Upper lobe of left lung (tissue), 6 donors: ENCODE measurements at regions not wholly inside any gene's neighbourhood (a gene's known extent, or its start where the extent isn't known, plus 50 kb on each side); places are given as distances from the start of the nearest gene placed in this dataset.

Source experiments
- ATAC-seq, 2 donors: fragments of 200-7000 bp; cut with Tn5 transposase; one replicate each; pipeline ENCODE4 v1.9.1; 2022; ENCODE audit warnings: mild to moderate bottlenecking in 2 of 2, moderate library complexity in 2 of 2; ENCODE audit not compliant: low FRiP score in 2 of 2
- DNase-seq, 2 donors: peaks; one replicate each; pipeline ENCODE4 v3.0.0-alpha.2; 2019 to 2020
- H3K27ac ChIP-seq, 4 donors: fragments of 200-600 bp; sonication (generic); one replicate each; pipeline ENCODE4 v1.5.1; 2016 to 2019
- H3K27me3 ChIP-seq, 4 donors: fragments of 200-600 bp; sonication (generic); one replicate each; pipeline ENCODE4 v1.5.1; 2017 to 2019
- H3K36me3 ChIP-seq, 4 donors: fragments of 200-600 bp; sonication (generic); one replicate each; pipeline ENCODE4 v1.5.1; 2016 to 2019
- H3K4me1 ChIP-seq, 4 donors: fragments of 200-600 bp; sonication (generic); one replicate each; pipeline ENCODE4 v1.5.1; 2018 to 2019
- H3K4me3 ChIP-seq, 4 donors: fragments of 200-600 bp; sonication (generic); one replicate each; pipeline ENCODE4 v1.5.1; 2017 to 2019; ENCODE audit warnings: mild to moderate bottlenecking in 2 of 4, moderate library complexity in 1 of 4
- H3K9me3 ChIP-seq, 4 donors: fragments of 200-600 bp; sonication (generic); one replicate each; pipeline ENCODE4 v1.5.1; 2018 to 2019
- CTCF ChIP-seq, 6 experiments: fragments of 450-650 bp in 4 of 6; fragments of 200-600 bp in 2 of 6; sonication (generic) in 2 of 6; IDR thresholded peaks; one replicate each; pipeline ENCODE4 v1.5.1; 2016 to 2019; ENCODE audit warnings: antibody characterized with exemption in 6 of 6
- EP300 ChIP-seq, 4 donors: sonication (generic); formaldehyde crosslinking; IDR thresholded peaks; one replicate each; pipeline ENCODE4 v1.5.1; 2017; ENCODE audit warnings: antibody characterized with exemption in 4 of 4, control low read depth in 2 of 4
- POLR2A ChIP-seq, 4 donors: fragments of 450-650 bp; IDR thresholded peaks; one replicate each; pipeline ENCODE4 v1.5.1; 2016 to 2017; ENCODE audit warnings: antibody characterized with exemption in 4 of 4, mild to moderate bottlenecking in 2 of 4
- POLR2AphosphoS5 ChIP-seq, 2 donors: sonication (generic); formaldehyde crosslinking; IDR thresholded peaks; one replicate each; pipeline ENCODE4 v1.5.1; 2017; ENCODE audit warnings: antibody characterized with exemption in 2 of 2
- WGBS, 2 donors: methylation state at CpG; one replicate each; pipeline ENCODE4 v1.1.5; 2017 to 2018; 5-methylcytosine and 5-hydroxymethylcytosine counted together
- donor health status: DM: no; HTN: no; CAD: no; lungs with moderate emphysema.
- donor health status: DM: no; HTN: yes; CAD: no; lungs with severe emphysema.

- WGBS, 2 donors: 86 to 91% methylated on average over 2 of the region's 2 CpGs
- Histone ChIP-seq H3K4me1 (peaks cover 0 to 6% (median 2%) of the 10 kb centered on the region in 4 donors), H3K4me3 (no peak overlapping the region), H3K27me3 (peaks cover 0 to 22% (median 6%) of the 10 kb centered on the region in 4 donors), H3K36me3 (no peaks in the 10 kb centered on the region), H3K27ac (no peak overlapping the region), H3K9me3 (no peaks in the 10 kb centered on the region)
- DNase-seq (no peak), ATAC-seq (no peak)
- TF ChIP-seq CTCF (IDR thresholded peaks at IDR 0.05) (no peak), POLR2AphosphoS5 (IDR thresholded peaks at IDR 0.05) (no peak), EP300 (IDR thresholded peaks at IDR 0.05) (no peak), POLR2A (IDR thresholded peaks at IDR 0.05) (no peak)
Observed at GRCh38 chr5:73375949-73376348, 72.6 kb downstream of the FOXD1 start.

- WGBS, 2 donors: 81 to 92% methylated on average over 2 of the region's 2 CpGs
Observed at GRCh38 chr5:73375191-73375545, 73.4 kb downstream of the FOXD1 start.

DNA sequence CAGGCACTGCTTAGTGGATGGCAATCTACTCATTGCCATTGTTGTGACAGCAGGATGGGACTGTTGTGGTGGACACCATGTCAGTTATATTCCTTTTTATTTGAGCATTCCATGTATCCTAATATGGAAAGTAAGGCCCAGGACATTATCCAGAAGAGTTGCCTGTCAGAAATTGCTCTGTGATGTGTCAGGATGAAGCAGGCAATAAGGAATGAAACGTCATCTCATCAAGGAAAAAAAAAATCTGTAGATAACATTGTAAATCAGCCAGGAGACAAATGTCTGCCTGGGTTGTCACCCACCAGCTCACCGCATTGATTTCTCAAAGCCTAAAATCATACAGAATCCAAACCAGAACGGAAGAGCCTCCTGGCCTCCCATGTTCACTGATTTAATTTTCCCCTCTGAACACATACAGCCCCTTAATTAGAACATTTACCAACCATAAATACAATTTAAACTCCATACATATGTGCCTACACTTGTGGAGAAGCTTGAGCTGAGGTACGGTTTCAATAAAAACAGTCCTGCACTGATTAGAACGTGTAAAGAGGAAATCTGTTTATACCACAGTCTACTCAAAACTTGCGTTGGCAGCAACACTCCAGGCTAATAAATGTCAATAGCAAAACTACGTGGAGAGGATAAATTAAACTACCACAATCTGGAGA, 73.9 kb downstream of the FOXD1 start:
- Histone ChIP-seq H3K27ac (no peak overlapping the region), H3K27me3 (peaks cover 0 to 9% (median 0%) of the 10 kb centered on the region in 4 donors), H3K4me3 (no peak overlapping the region), H3K36me3 (no peaks in the 10 kb centered on the region), H3K4me1 (no peaks in the 10 kb centered on the region), H3K9me3 (no peaks in the 10 kb centered on the region)
- WGBS, 2 donors: 60 to 66% methylated on average over 7 of the region's 7 CpGs
- ATAC-seq: no peak
- TF ChIP-seq CTCF (IDR thresholded peaks at IDR 0.05) (no peak), POLR2A (IDR thresholded peaks at IDR 0.05) (no peak), EP300 (IDR thresholded peaks at IDR 0.05) (no peak), POLR2AphosphoS5 (IDR thresholded peaks at IDR 0.05) (no peak)
- DNase-seq: no peak

More at GRCh38 chr5:73375191-73375545, 73.4 kb downstream of the FOXD1 start:
- no peak for ATAC-seq
- H3K27me3 ChIP-seq: peaks cover 0 to 14% (median 2%) of the 10 kb centered on the region in 4 donors
- H3K27ac ChIP-seq: no peak overlapping the region
- no peak overlapping the region for H3K4me3 ChIP-seq
- no peak for DNase-seq
- H3K4me1 ChIP-seq: peaks cover 0 to 4% (median under 1%) of the 10 kb centered on the region in 4 donors
- no peaks in the 10 kb centered on the region for H3K9me3 ChIP-seq
- TF ChIP-seq EP300 (IDR thresholded peaks at IDR 0.05) (no peak), POLR2A (IDR thresholded peaks at IDR 0.05) (no peak), CTCF (IDR thresholded peaks at IDR 0.05) (no peak), POLR2AphosphoS5 (IDR thresholded peaks at IDR 0.05) (no peak)
- no peaks in the 10 kb centered on the region for H3K36me3 ChIP-seq

DNA sequence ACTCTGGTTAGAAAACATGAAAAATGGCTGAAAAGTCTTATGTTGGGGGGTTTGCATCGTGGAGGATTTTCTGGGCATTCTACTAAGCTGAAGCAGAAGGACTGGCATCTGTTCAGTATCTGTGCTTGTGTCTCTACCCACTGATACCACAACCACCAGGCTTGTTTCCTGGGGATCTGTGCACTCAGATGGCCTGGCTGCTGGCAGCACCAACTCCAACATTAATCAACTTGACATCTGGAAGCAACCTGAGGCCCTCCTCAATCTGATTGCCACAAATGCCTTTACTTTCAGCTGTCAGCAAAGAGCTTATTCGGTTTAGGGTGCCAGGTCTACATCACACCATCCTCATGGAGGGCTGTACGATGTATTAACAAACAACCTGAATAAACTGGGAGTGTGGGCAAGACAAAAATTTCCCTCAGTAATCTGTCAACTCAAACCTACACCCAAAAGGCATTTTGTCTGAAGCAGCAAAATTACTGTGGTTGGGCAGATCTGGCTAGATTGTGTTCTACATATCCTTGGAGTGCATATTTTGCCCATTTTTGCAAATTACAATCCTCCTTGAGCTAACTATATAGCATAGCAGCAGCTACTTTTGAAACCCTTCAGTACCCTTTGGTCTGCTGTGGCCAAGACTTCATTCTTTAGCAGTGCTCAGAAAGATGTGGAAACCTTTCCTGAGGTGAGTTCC, 74.6 kb downstream of the FOXD1 start:
- ATAC-seq: no peak
- Histone ChIP-seq H3K27ac (no peak overlapping the region), H3K4me1 (no peaks in the 10 kb centered on the region), H3K27me3 (peaks cover 0 to 7% (median 0%) of the 10 kb centered on the region in 4 donors), H3K36me3 (no peaks in the 10 kb centered on the region), H3K4me3 (no peak overlapping the region), H3K9me3 (no peaks in the 10 kb centered on the region)
- 80 to 92% methylated on average over 3 of the region's 3 CpGs for WGBS, 2 donors
- no peak for TF ChIP-seq CTCF (IDR thresholded peaks at IDR 0.05)
- TF ChIP-seq EP300 (IDR thresholded peaks at IDR 0.05): no peak
- no peak for TF ChIP-seq POLR2AphosphoS5 (IDR thresholded peaks at IDR 0.05)
- no peak for TF ChIP-seq POLR2A (IDR thresholded peaks at IDR 0.05)
- no peak for DNase-seq
